Keratinocyte (primary cell): ENCODE measurements at regions not wholly inside any gene's neighbourhood (a gene's known extent, or its start where the extent isn't known, plus 50 kb on each side); places are given as distances from the start of the nearest gene placed in this dataset.

Experiments
- DNase-seq: peaks from one replicate; pipeline ENCODE4 v3.0.0-alpha.2; 2011; ENCODE audit warnings: low read depth, missing footprints, low spot score
- FAIRE-seq: peaks from 2 replicates; lab custom pipeline; 2011; peaks lifted over from hg19 to GRCh38; lab: Jason Lieb, UNC
- H2AFZ ChIP-seq: 2 replicates; pipeline ENCODE4 v1.6.0; 2012; ENCODE audit warnings: low read length, control low read depth, inconsistent platforms; ENCODE audit not compliant: control insufficient read depth
- H3K27ac ChIP-seq: 2 replicates; pipeline ENCODE4 v1.5.1; 2011; ENCODE audit warnings: low read length; ENCODE audit not compliant: control insufficient read depth, insufficient read depth
- H3K27me3 ChIP-seq: 3 replicates; pipeline ENCODE4 v1.6.0; 2011; ENCODE audit warnings: low read length; ENCODE audit not compliant: control insufficient read depth, insufficient read depth; ENCODE audit errors: extremely low read depth
- H3K36me3 ChIP-seq, 2 experiments: 2 replicates in 1 of 2; 3 replicates in 1 of 2; pipeline ENCODE4 v1.5.1; 2011; ENCODE audit warnings: low read length in 2 of 2, mild to moderate bottlenecking in 1 of 2; ENCODE audit not compliant: control insufficient read depth in 2 of 2, insufficient read depth in 2 of 2; ENCODE audit errors: extremely low read depth in 1 of 2
- H3K4me1 ChIP-seq: 3 replicates; pipeline ENCODE4 v1.5.1; 2011; ENCODE audit warnings: low read length; ENCODE audit not compliant: control insufficient read depth, insufficient read depth; ENCODE audit errors: extremely low read depth
- H3K4me2 ChIP-seq: 3 replicates; pipeline ENCODE4 v1.6.0; 2011; ENCODE audit warnings: low read depth, low read length; ENCODE audit not compliant: control insufficient read depth, insufficient read depth; ENCODE audit errors: extremely low read depth
- H3K4me3 ChIP-seq, 3 experiments: fragments of 200-600 bp in 1 of 3; sonication (generic) in 1 of 3; 2 replicates in 2 of 3; 3 replicates in 1 of 3; pipeline ENCODE4 v1.5.1; 2011 to 2016; ENCODE audit warnings: low read length in 3 of 3, mild to moderate bottlenecking in 3 of 3, control low read depth in 2 of 3, inconsistent platforms in 1 of 3, low read depth in 1 of 3, mixed read lengths in 1 of 3, mixed run types in 1 of 3, moderate library complexity in 1 of 3; ENCODE audit not compliant: control insufficient read depth in 2 of 3, insufficient read depth in 2 of 3; ENCODE audit errors: extremely low read depth in 1 of 3
- H3K79me2 ChIP-seq: 2 replicates; pipeline ENCODE4 v1.6.0; 2012; ENCODE audit warnings: low read length; ENCODE audit not compliant: control insufficient read depth, insufficient read depth
- H3K9ac ChIP-seq: 3 replicates; pipeline ENCODE4 v1.6.0; 2011; ENCODE audit warnings: low read length; ENCODE audit not compliant: control insufficient read depth, insufficient read depth; ENCODE audit errors: extremely low read depth
- H3K9me1 ChIP-seq: 3 replicates; pipeline ENCODE4 v1.6.0; 2011; ENCODE audit warnings: low read length; ENCODE audit not compliant: control insufficient read depth, insufficient read depth; ENCODE audit errors: extremely low read depth
- H3K9me3 ChIP-seq: 2 replicates; pipeline ENCODE4 v1.5.1; 2012; ENCODE audit warnings: low read depth, low read length; ENCODE audit not compliant: control insufficient read depth
- H4K20me1 ChIP-seq: 3 replicates; pipeline ENCODE4 v1.6.0; 2011; ENCODE audit warnings: low read length; ENCODE audit not compliant: control insufficient read depth, insufficient read depth; ENCODE audit errors: extremely low read depth
- EZH2 ChIP-seq: IDR thresholded peaks from one replicate; pipeline ENCODE4 v1.6.1; 2012; ENCODE audit warnings: inconsistent platforms, mild to moderate bottlenecking, low read length, moderate library complexity
- dilution Hi-C: fragments of 300-500 bp; cut with MboI; formaldehyde crosslinking; loops from one replicate; pipeline ENCODE4 v1.7.0; 2020; ENCODE audit warnings: low sequenced_read_pairs; ENCODE audit not compliant: extremely low pct_ligation_motif_present
- TF ChIP-seq, protein P1 (sequence below), 3 experiments: IDR thresholded peaks in 1 of 3; conservative IDR thresholded peaks in 1 of 3; optimal IDR thresholded peaks in 1 of 3; 2 replicates in 2 of 3; 3 replicates in 1 of 3; pipeline versions ENCODE3 to v1.5.1; 2011; ENCODE audit warnings: low read length in 3 of 3, mild to moderate bottlenecking in 3 of 3, moderate library complexity in 2 of 3, control low read depth in 1 of 3, inconsistent platforms in 1 of 3; ENCODE audit not compliant: insufficient read depth in 2 of 3; ENCODE audit errors: extremely low read depth in 1 of 3

DNA sequence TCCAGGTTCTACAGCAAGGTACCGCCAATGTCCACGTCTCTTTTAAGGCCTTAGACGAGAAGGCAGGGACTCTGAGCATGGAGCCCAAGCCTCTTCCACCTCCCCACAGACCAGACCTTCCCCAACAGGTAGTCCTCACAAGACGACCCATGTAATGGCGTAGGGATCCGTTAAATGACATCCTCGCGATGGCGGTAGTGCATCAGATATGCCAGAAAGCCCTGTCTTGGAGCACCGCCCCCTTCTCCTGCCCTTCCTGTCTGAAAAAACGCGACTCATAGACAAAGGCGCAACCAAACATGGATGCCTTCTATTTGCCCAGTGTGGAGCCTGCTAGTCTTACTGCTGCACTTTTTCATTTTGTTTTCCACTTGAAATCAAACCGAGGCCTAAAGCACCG, 185.4 kb downstream of the OR13H1 start:
- DNase-seq (no peak), FAIRE-seq (no peak)
- Histone ChIP-seq H3K4me1 (no peaks in the 10 kb centered on the region), H3K4me2 (peak overlapping the region; percentile 72), H3K36me3 (no peaks in the 10 kb centered on the region), H3K9ac (peak overlapping the region; percentile 57), H4K20me1 (no peaks in the 10 kb centered on the region), H2AFZ (peak overlapping the region; percentile 91), H3K9me1 (no peaks in the 10 kb centered on the region), H3K27ac (peak overlapping the region; percentile 36), H3K79me2 (no peaks in the 10 kb centered on the region), H3K9me3 (peaks cover 3% of the 10 kb centered on the region), H3K27me3 (no peaks in the 10 kb centered on the region), H3K4me3 (peak overlapping the region; percentile 29 to 71 (median 52))
- dilution Hi-C loops, result no loop called here
- no peak for TF ChIP-seq EZH2
- TF ChIP-seq, protein P1, sequence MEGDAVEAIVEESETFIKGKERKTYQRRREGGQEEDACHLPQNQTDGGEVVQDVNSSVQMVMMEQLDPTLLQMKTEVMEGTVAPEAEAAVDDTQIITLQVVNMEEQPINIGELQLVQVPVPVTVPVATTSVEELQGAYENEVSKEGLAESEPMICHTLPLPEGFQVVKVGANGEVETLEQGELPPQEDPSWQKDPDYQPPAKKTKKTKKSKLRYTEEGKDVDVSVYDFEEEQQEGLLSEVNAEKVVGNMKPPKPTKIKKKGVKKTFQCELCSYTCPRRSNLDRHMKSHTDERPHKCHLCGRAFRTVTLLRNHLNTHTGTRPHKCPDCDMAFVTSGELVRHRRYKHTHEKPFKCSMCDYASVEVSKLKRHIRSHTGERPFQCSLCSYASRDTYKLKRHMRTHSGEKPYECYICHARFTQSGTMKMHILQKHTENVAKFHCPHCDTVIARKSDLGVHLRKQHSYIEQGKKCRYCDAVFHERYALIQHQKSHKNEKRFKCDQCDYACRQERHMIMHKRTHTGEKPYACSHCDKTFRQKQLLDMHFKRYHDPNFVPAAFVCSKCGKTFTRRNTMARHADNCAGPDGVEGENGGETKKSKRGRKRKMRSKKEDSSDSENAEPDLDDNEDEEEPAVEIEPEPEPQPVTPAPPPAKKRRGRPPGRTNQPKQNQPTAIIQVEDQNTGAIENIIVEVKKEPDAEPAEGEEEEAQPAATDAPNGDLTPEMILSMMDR (optimal IDR thresholded peaks at IDR 0.05 in 1 of 3, IDR thresholded peaks at IDR 0.05 in 1 of 3, conservative IDR thresholded peaks at IDR 0.05 in 1 of 3; ENCODE audit: extremely low read depth in 1 of 3, insufficient read depth in 2 of 3, low read length in 3 of 3), result peak in 1 of 3 experiments; percentile 68

DNA sequence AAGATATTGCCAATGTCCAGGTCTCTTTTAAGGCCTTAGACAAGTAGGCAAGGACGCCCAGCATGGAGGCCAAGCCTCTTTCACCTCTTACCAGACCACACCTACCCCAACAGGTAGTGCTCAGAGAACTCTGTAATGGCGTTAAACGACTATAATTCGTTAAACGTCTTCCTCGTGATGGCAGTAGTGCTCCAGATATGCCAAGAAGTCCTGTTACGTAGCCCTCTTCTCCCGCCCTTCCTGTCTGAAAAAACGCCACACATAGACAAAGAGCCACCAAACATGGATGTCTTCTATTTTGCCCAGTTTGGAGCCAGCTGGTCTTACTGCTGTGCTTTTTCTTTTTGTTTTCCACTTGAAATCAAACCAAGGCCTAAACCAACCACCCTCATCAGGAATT, 190.7 kb downstream of the OR13H1 start:
- FAIRE-seq, result no peak
- no peak for DNase-seq
- H3K27ac ChIP-seq, result no peak overlapping the region

More for the DNA sequence above, 190.7 kb downstream of the OR13H1 start:
- no peaks in the 10 kb centered on the region for H3K36me3 ChIP-seq
- TF ChIP-seq, protein P1 (optimal IDR thresholded peaks at IDR 0.05 in 1 of 3, IDR thresholded peaks at IDR 0.05 in 1 of 3, conservative IDR thresholded peaks at IDR 0.05 in 1 of 3; ENCODE audit: extremely low read depth in 1 of 3, insufficient read depth in 2 of 3, low read length in 3 of 3), result peak in 1 of 3 experiments; percentile 46
- no peak for TF ChIP-seq EZH2
- no peaks in the 10 kb centered on the region for H4K20me1 ChIP-seq
- H3K4me2 ChIP-seq, result peak overlapping the region; percentile 53
- no peak overlapping the region for H3K4me3 ChIP-seq
- dilution Hi-C loops, result no loop called here
- peaks cover under 1% of the 10 kb centered on the region for H3K9me3 ChIP-seq
- no peak overlapping the region for H3K9ac ChIP-seq
- H3K4me1 ChIP-seq, result no peaks in the 10 kb centered on the region
- H2AFZ ChIP-seq, result no peak overlapping the region
- no peaks in the 10 kb centered on the region for H3K79me2 ChIP-seq
- H3K27me3 ChIP-seq, result no peaks in the 10 kb centered on the region
- no peaks in the 10 kb centered on the region for H3K9me1 ChIP-seq
